Endodermal cell (in vitro differentiated cells): ENCODE measurements at regions not wholly inside any gene's neighbourhood (a gene's known extent, or its start where the extent isn't known, plus 50 kb on each side); places are given as distances from the start of the nearest gene placed in this dataset.
"Not testable (repeated sequence)": the region's sequence is repeated elsewhere in the genome, so short reads cannot be mapped to it uniquely, and the experiment has no call there.

Experiments
- DNase-seq: peaks from one replicate; pipeline ENCODE4 v3.0.0-alpha.2; 2017
- H3K27ac ChIP-seq: 2 replicates; pipeline ENCODE4 v1.5.1; 2013; ENCODE audit warnings: mild to moderate bottlenecking, low read depth, low read length, moderate library complexity
- H3K27me3 ChIP-seq: 2 replicates; pipeline ENCODE4 v1.6.1; 2013; ENCODE audit warnings: mild to moderate bottlenecking, low read length, moderate library complexity; ENCODE audit not compliant: insufficient read depth, control insufficient read depth, poor library complexity, severe bottlenecking
- H3K36me3 ChIP-seq: 2 replicates; pipeline ENCODE4 v1.7.0; 2013; ENCODE audit warnings: mild to moderate bottlenecking, low read length, moderate library complexity; ENCODE audit not compliant: control insufficient read depth, insufficient read depth
- H3K4me1 ChIP-seq: one replicate; pipeline ENCODE4 v1.7.0; 2013; ENCODE audit warnings: low read length; ENCODE audit not compliant: control insufficient read depth, insufficient read depth
- H3K4me3 ChIP-seq: 2 replicates; pipeline ENCODE4 v1.5.1; 2013; ENCODE audit warnings: mild to moderate bottlenecking, low read length, moderate library complexity
- H3K9ac ChIP-seq: 2 replicates; pipeline ENCODE4 v1.6.1; 2013; ENCODE audit warnings: mild to moderate bottlenecking, low read length, moderate library complexity; ENCODE audit not compliant: poor library complexity, severe bottlenecking; ENCODE audit errors: extremely low read depth
- H3K9me3 ChIP-seq: 2 replicates; pipeline ENCODE4 v1.6.1; 2013; ENCODE audit warnings: mild to moderate bottlenecking, low read length, moderate library complexity; ENCODE audit not compliant: control insufficient read depth
- H3K27ac Mint-ChIP-seq: 2 replicates; pipeline ENCODE4 v1.8.0; 2020; ENCODE audit warnings: mixed read lengths
- H3K27me3 Mint-ChIP-seq: 2 replicates; pipeline ENCODE4 v1.8.0; 2021; ENCODE audit warnings: mild to moderate bottlenecking, mixed read lengths; ENCODE audit not compliant: insufficient read depth
- H3K36me3 Mint-ChIP-seq: 2 replicates; pipeline ENCODE4 v1.8.0; 2020; ENCODE audit warnings: low read depth, mixed read lengths
- H3K4me1 Mint-ChIP-seq: 2 replicates; pipeline ENCODE4 v1.8.0; 2020; ENCODE audit warnings: mixed read lengths
- H3K4me3 Mint-ChIP-seq: 2 replicates; pipeline ENCODE4 v1.8.0; 2020; ENCODE audit warnings: mild to moderate bottlenecking, moderate library complexity, mixed read lengths
- H3K9me3 Mint-ChIP-seq: 2 replicates; pipeline ENCODE4 v1.8.0; 2020; ENCODE audit warnings: mild to moderate bottlenecking, mixed read lengths
- WGBS, 2 experiments: methylation state at CpG; one replicate each; pipeline versions ENCODE4 v1.1.5 to v1.1.7; 2013; ENCODE audit warnings: missing lambda C conversion rate in 2 of 2, mixed read lengths in 1 of 2; ENCODE audit not compliant: insufficient coverage in 1 of 2, insufficient read length in 1 of 2; 5-methylcytosine and 5-hydroxymethylcytosine counted together
- TF ChIP-seq, protein P1 (sequence below): fragments of 200-600 bp; sonication (generic); conservative IDR thresholded peaks from 2 replicates; pipeline ENCODE4 v1.5.0; 2021; ENCODE audit warnings: antibody characterized with exemption, mild to moderate bottlenecking

DNA sequence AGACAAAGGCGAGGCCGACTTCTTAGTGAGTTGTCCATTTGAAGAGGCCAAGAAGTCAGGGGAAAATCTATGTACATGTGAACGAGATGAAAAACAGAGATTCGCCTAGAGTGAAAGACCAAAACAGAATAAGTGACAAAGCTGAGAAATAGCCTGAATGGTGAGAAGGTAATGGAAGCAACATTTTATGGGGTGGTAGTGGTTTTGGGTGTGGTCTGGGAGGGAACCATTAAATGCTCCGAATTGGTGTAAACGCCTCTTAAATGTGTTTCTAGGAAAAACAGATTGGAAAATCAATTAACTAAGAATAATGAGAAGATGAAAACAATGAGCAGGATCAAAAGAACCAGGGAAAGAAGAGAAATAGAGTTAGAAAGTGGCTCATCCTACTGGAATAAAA, 83.8 kb upstream of the MANSC4 start:
- H3K36me3 ChIP-seq, result no peaks in the 10 kb centered on the region
- H3K4me1 ChIP-seq, result no peaks in the 10 kb centered on the region
- Mint-ChIP-seq H3K9me3 (no peaks in the 10 kb centered on the region), H3K27ac (no peak overlapping the region), H3K36me3 (no peaks in the 10 kb centered on the region), H3K4me3 (no peak overlapping the region), H3K4me1 (no peaks in the 10 kb centered on the region), H3K27me3 (no peaks in the 10 kb centered on the region)
- H3K4me3 ChIP-seq, result no peak overlapping the region
- 91 to 92% methylated on average over 6 of the region's 6 CpGs for WGBS, 2 experiments
- no peaks in the 10 kb centered on the region for H3K27me3 ChIP-seq
- H3K9me3 ChIP-seq, result no peaks in the 10 kb centered on the region
- TF ChIP-seq, protein P1, sequence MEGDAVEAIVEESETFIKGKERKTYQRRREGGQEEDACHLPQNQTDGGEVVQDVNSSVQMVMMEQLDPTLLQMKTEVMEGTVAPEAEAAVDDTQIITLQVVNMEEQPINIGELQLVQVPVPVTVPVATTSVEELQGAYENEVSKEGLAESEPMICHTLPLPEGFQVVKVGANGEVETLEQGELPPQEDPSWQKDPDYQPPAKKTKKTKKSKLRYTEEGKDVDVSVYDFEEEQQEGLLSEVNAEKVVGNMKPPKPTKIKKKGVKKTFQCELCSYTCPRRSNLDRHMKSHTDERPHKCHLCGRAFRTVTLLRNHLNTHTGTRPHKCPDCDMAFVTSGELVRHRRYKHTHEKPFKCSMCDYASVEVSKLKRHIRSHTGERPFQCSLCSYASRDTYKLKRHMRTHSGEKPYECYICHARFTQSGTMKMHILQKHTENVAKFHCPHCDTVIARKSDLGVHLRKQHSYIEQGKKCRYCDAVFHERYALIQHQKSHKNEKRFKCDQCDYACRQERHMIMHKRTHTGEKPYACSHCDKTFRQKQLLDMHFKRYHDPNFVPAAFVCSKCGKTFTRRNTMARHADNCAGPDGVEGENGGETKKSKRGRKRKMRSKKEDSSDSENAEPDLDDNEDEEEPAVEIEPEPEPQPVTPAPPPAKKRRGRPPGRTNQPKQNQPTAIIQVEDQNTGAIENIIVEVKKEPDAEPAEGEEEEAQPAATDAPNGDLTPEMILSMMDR, result no peak
- no peak overlapping the region for H3K9ac ChIP-seq
- DNase-seq, result no peak
- H3K27ac ChIP-seq, result no peak overlapping the region

DNA sequence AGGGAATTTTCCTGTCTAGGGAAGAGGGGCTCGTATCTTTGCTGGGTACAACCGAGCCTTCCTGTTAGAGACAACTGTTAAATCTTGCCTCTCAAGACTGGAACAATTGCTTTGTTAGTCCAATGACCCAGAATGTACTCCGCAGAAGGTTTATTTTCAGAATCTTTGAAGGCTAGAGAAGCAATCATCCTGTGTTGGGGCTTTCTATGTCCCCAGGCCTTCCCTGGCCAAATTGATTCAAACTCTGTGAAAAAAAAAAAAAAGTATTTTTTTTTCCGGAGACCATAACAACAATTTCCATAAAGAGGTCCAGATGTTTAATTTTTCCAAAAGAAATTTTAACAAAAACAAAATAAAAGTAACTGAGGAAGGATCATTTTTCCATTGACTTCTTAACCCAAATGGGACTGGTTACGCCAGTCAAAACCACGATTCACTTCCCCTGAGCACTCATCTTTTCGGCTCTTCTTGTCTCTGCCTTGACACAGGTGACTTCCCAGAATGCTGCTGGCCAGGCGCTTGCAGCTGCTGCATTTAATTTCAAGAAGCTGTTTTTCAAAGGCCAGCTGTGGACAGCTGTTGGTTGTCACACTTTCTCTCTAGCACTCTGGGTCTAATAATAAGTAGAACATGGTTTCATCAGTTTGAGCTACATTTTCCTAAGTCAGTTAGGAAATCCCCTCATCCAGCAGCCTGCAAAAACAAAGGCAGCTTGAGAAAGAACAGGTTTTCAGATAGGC, 81.6 kb upstream of the MANSC4 start:
- H3K27me3 Mint-ChIP-seq, result no peaks in the 10 kb centered on the region
- no peaks in the 10 kb centered on the region for H3K27me3 ChIP-seq
- no peak overlapping the region for H3K4me3 Mint-ChIP-seq
- no peaks in the 10 kb centered on the region for H3K36me3 Mint-ChIP-seq
- no peaks in the 10 kb centered on the region for H3K9me3 ChIP-seq
- H3K27ac Mint-ChIP-seq, result no peak overlapping the region
- no peaks in the 10 kb centered on the region for H3K9me3 Mint-ChIP-seq
- H3K4me1 ChIP-seq, result no peaks in the 10 kb centered on the region
- no peak for DNase-seq
- no peak overlapping the region for H3K9ac ChIP-seq
- H3K36me3 ChIP-seq, result no peaks in the 10 kb centered on the region
- 83 to 89% methylated on average over 3 to 8 of the region's 8 CpGs for WGBS, 2 experiments
- TF ChIP-seq, protein P1, result no peak
- H3K4me3 ChIP-seq, result no peak overlapping the region
- H3K27ac ChIP-seq, result no peak overlapping the region
- no peaks in the 10 kb centered on the region for H3K4me1 Mint-ChIP-seq

DNA sequence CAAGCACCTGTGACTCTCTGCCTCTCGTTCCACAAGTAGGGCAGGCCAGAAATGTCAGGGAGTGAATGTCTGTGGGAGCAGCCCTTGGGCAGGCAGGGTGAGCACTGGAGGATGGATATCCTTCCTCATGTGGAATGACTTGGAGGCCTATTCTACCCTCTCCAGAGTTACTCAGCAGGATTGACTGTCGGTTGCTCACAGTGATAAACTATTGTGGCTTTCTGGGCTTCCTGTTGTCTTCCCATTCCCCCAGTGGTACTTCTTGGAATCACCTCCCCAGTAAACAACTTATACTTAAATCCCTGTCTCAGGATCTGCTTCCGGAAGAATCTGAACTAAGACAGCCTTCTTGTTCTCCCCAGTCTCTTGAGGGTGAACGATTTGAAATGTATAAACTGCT, 79.6 kb upstream of the MANSC4 start:
- 95 to 97% methylated on average over 3 to 4 of the region's 4 CpGs for WGBS, 2 experiments
- TF ChIP-seq, protein P1, result peak; percentile 72
- Histone ChIP-seq H3K9ac (no peak overlapping the region), H3K27me3 (no peaks in the 10 kb centered on the region), H3K4me1 (no peaks in the 10 kb centered on the region), H3K4me3 (no peak overlapping the region), H3K36me3 (no peaks in the 10 kb centered on the region), H3K27ac (no peak overlapping the region), H3K9me3 (no peaks in the 10 kb centered on the region)
- Mint-ChIP-seq H3K27ac (no peak overlapping the region), H3K9me3 (no peaks in the 10 kb centered on the region), H3K27me3 (no peaks in the 10 kb centered on the region), H3K36me3 (no peaks in the 10 kb centered on the region), H3K4me1 (no peaks in the 10 kb centered on the region), H3K4me3 (no peak overlapping the region)
- no peak for DNase-seq

DNA sequence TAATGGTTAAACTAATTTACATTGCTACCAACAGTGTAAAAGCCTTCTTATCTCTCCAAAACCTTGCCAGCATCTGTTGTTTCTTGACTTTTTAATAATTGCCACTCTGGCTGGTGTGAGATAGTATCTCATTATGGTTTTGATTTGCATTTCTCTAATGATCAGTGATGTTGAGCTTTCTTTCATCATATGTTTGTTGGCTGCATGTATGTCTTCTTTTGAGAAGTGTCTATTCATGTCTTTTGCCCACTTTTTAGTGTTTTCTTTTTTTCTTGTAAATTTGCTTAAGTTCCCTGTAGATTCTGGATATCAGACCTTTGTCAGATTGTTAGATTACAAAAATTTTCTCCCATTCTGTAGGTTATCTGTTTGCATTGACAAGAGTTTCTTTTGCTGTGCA, 77.0 kb upstream of the MANSC4 start:
- not testable (repeated sequence) for H3K36me3 ChIP-seq, H3K27me3 Mint-ChIP-seq, DNase-seq, H3K27ac Mint-ChIP-seq, H3K36me3 Mint-ChIP-seq, H3K27ac ChIP-seq, H3K4me1 Mint-ChIP-seq, H3K27me3 ChIP-seq, H3K9me3 ChIP-seq, H3K9ac ChIP-seq, H3K4me1 ChIP-seq, H3K4me3 Mint-ChIP-seq, H3K9me3 Mint-ChIP-seq, H3K4me3 ChIP-seq
